HepG2 (cell line): ENCODE measurements at regions not wholly inside any gene's neighbourhood (a gene's known extent, or its start where the extent isn't known, plus 50 kb on each side); places are given as distances from the start of the nearest gene placed in this dataset.

Experiments used
- JARID2 ChIP-seq: sonication (generic); formaldehyde crosslinking; IDR thresholded peaks from 2 replicates; pipeline ENCODE4 v1.8.1; 2023; ENCODE audit warnings: missing genetic modification reagents, inconsistent platforms; ENCODE audit not compliant: insufficient replicate concordance
- ZNF264 ChIP-seq: sonication (generic); formaldehyde crosslinking; IDR thresholded peaks from 2 replicates; pipeline ENCODE4 v1.4.0; 2020; ENCODE audit warnings: missing genetic modification reagents
- ZNF292 ChIP-seq: sonication (generic); formaldehyde crosslinking; IDR thresholded peaks from 2 replicates; pipeline ENCODE4 v1.8.1; 2022; ENCODE audit warnings: mild to moderate bottlenecking, low read depth, missing genetic modification reagents, borderline replicate concordance
- TF ChIP-seq, protein P1 (sequence below): sonication (generic); formaldehyde crosslinking; IDR thresholded peaks from 2 replicates; pipeline ENCODE4 v1.5.1; 2020; ENCODE audit warnings: mild to moderate bottlenecking, missing genetic modification reagents
- TF ChIP-seq, protein P2 (sequence below), 2 experiments: sonication (generic) in 1 of 2; formaldehyde crosslinking in 1 of 2; IDR thresholded peaks; 2 replicates each; pipeline versions ENCODE4 v1.4.0 to v1.6.1; 2016 to 2020; ENCODE audit warnings: borderline replicate concordance in 1 of 2, low read depth in 1 of 2, mild to moderate bottlenecking in 1 of 2, missing genetic modification reagents in 1 of 2
- TF ChIP-seq, protein P3 (sequence below): sonication (generic); formaldehyde crosslinking; IDR thresholded peaks from 2 replicates; pipeline ENCODE4 v1.4.0; 2020; ENCODE audit warnings: mild to moderate bottlenecking, missing genetic modification reagents
- TF ChIP-seq, protein P4 (sequence below): IDR thresholded peaks from 2 replicates; pipeline ENCODE4 v1.6.1; 2018; ENCODE audit warnings: missing genetic modification reagents, mild to moderate bottlenecking, missing compliant biosample characterization
- TF ChIP-seq, protein P5 (sequence below): sonication (generic); formaldehyde crosslinking; IDR thresholded peaks from 2 replicates; pipeline ENCODE4 v1.5.0; 2020; ENCODE audit warnings: mild to moderate bottlenecking, missing genetic modification reagents, moderate library complexity

DNA sequence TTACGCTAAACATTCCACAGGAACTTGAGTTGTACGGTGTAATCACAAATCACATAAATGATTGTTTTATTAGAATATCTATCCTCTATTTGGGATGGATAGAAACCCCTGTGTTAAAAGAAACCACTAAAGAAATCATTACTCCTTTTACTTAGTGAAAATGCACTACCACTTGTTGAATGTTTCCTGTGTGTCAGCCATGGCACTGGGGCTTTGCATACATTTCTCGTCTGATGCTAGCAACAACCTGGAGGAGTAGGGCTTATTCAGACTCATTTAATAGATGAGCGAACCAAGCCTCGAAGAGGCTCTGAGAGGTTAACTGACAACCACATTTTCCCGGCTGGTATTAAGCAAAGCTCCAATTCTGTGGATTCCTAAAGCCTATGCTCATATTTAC, 60.5 kb upstream of the PELI1 start (continued):
- TF ChIP-seq, protein P1, sequence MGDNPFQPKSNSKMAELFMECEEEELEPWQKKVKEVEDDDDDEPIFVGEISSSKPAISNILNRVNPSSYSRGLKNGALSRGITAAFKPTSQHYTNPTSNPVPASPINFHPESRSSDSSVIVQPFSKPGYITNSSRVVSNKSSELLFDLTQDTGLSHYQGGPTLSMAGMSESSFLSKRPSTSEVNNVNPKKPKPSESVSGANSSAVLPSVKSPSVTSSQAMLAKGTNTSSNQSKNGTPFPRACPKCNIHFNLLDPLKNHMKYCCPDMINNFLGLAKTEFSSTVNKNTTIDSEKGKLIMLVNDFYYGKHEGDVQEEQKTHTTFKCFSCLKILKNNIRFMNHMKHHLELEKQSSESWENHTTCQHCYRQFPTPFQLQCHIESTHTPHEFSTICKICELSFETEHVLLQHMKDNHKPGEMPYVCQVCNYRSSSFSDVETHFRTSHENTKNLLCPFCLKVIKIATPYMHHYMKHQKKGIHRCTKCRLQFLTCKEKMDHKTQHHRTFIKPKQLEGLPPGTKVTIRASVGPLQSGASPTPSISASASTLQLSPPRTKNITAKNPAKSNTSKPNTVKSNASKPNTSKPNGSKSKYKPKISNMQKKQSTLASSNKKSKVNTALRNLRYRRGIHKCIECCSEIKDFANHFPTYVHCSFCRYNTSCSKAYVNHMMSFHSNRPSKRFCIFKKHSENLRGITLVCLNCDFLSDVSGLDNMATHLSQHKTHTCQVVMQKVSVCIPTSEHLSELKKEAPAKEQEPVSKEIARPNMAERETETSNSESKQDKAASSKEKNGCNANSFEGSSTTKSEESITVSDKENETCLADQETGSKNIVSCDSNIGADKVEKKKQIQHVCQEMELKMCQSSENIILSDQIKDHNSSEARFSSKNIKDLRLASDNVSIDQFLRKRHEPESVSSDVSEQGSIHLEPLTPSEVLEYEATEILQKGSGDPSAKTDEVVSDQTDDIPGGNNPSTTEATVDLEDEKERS (CRISPR knock-in tag) = no peak
- TF ChIP-seq, protein P2, sequence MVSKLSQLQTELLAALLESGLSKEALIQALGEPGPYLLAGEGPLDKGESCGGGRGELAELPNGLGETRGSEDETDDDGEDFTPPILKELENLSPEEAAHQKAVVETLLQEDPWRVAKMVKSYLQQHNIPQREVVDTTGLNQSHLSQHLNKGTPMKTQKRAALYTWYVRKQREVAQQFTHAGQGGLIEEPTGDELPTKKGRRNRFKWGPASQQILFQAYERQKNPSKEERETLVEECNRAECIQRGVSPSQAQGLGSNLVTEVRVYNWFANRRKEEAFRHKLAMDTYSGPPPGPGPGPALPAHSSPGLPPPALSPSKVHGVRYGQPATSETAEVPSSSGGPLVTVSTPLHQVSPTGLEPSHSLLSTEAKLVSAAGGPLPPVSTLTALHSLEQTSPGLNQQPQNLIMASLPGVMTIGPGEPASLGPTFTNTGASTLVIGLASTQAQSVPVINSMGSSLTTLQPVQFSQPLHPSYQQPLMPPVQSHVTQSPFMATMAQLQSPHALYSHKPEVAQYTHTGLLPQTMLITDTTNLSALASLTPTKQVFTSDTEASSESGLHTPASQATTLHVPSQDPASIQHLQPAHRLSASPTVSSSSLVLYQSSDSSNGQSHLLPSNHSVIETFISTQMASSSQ (IDR thresholded peaks at IDR 0.05; ENCODE audit: low read depth) = no peak
- TF ChIP-seq, protein P2 (CRISPR knock-in tag; IDR thresholded peaks at IDR 0.05; ENCODE audit: borderline replicate concordance) = no peak
- TF ChIP-seq, protein P3, sequence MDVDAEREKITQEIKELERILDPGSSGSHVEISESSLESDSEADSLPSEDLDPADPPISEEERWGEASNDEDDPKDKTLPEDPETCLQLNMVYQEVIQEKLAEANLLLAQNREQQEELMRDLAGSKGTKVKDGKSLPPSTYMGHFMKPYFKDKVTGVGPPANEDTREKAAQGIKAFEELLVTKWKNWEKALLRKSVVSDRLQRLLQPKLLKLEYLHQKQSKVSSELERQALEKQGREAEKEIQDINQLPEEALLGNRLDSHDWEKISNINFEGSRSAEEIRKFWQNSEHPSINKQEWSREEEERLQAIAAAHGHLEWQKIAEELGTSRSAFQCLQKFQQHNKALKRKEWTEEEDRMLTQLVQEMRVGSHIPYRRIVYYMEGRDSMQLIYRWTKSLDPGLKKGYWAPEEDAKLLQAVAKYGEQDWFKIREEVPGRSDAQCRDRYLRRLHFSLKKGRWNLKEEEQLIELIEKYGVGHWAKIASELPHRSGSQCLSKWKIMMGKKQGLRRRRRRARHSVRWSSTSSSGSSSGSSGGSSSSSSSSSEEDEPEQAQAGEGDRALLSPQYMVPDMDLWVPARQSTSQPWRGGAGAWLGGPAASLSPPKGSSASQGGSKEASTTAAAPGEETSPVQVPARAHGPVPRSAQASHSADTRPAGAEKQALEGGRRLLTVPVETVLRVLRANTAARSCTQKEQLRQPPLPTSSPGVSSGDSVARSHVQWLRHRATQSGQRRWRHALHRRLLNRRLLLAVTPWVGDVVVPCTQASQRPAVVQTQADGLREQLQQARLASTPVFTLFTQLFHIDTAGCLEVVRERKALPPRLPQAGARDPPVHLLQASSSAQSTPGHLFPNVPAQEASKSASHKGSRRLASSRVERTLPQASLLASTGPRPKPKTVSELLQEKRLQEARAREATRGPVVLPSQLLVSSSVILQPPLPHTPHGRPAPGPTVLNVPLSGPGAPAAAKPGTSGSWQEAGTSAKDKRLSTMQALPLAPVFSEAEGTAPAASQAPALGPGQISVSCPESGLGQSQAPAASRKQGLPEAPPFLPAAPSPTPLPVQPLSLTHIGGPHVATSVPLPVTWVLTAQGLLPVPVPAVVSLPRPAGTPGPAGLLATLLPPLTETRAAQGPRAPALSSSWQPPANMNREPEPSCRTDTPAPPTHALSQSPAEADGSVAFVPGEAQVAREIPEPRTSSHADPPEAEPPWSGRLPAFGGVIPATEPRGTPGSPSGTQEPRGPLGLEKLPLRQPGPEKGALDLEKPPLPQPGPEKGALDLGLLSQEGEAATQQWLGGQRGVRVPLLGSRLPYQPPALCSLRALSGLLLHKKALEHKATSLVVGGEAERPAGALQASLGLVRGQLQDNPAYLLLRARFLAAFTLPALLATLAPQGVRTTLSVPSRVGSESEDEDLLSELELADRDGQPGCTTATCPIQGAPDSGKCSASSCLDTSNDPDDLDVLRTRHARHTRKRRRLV (CRISPR knock-in tag) = no peak
- no peak for TF ChIP-seq JARID2 (CRISPR knock-in tag)
- TF ChIP-seq, protein P4, sequence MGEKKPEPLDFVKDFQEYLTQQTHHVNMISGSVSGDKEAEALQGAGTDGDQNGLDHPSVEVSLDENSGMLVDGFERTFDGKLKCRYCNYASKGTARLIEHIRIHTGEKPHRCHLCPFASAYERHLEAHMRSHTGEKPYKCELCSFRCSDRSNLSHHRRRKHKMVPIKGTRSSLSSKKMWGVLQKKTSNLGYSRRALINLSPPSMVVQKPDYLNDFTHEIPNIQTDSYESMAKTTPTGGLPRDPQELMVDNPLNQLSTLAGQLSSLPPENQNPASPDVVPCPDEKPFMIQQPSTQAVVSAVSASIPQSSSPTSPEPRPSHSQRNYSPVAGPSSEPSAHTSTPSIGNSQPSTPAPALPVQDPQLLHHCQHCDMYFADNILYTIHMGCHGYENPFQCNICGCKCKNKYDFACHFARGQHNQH (CRISPR knock-in tag) = no peak
- no peak for TF ChIP-seq ZNF292 (CRISPR knock-in tag)
- TF ChIP-seq, protein P5, sequence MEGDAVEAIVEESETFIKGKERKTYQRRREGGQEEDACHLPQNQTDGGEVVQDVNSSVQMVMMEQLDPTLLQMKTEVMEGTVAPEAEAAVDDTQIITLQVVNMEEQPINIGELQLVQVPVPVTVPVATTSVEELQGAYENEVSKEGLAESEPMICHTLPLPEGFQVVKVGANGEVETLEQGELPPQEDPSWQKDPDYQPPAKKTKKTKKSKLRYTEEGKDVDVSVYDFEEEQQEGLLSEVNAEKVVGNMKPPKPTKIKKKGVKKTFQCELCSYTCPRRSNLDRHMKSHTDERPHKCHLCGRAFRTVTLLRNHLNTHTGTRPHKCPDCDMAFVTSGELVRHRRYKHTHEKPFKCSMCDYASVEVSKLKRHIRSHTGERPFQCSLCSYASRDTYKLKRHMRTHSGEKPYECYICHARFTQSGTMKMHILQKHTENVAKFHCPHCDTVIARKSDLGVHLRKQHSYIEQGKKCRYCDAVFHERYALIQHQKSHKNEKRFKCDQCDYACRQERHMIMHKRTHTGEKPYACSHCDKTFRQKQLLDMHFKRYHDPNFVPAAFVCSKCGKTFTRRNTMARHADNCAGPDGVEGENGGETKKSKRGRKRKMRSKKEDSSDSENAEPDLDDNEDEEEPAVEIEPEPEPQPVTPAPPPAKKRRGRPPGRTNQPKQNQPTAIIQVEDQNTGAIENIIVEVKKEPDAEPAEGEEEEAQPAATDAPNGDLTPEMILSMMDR (CRISPR knock-in tag) = no peak
- TF ChIP-seq ZNF264 (CRISPR knock-in tag) = no peak
